ENCODE measurements at regions not wholly inside any gene's neighbourhood (a gene's known extent, or its start where the extent isn't known, plus 50 kb on each side); places are given as distances from the start of the nearest gene placed in this dataset.
"Not testable (repeated sequence)": the region's sequence is repeated elsewhere in the genome, so short reads cannot be mapped to it uniquely, and the experiment has no call there.

DNA sequence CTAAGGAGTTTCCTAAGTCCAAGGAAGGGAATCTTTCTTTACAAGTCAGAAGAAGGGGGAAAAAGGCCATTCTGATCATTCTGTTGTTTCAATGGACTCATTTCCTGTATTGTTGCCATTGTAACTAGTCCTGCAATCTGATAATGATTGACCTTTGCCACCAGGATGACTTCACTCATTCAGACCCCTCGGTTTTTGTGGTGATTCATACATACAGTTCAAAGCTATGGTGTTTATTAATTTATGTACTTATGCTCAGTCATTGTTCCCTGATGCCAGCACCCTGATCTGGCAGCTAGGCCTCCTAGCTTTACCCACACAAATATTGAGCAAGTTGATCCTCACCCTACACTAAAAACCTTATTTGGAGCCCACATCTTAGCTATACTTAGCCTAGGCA is 57.6 kb upstream of the ZNF519 start:
- no peaks in the 10 kb centered on the region for H3K4me1 ChIP-seq (replicated peaks in 1 of 2; ENCODE audit: control insufficient read depth in 2 of 2, insufficient read depth in 2 of 2, low read length in 2 of 2)
- no peaks in the 10 kb centered on the region for H3K9me1 ChIP-seq (ENCODE audit: control insufficient read depth, insufficient read depth, low read length)
- 0% methylated on average over 1 of the region's 1 CpG for WGBS (ENCODE audit: insufficient coverage, low coverage, missing lambda C conversion rate)
- in situ Hi-C loops (cut with MboI), result no loop called here
- H3K27ac ChIP-seq (ENCODE audit: extremely low read depth, low read depth, low read length), result no peak overlapping the region
- ChIA-PET CTCF (ENCODE audit: low intra/inter-chr PET ratio) (no interaction called here), POLR2A (no interaction called here)
- no peaks in the 10 kb centered on the region for H3K9me3 ChIP-seq (replicated peaks; ENCODE audit: control insufficient read depth, insufficient read depth, low read depth, low read length)
- no peak for ATAC-seq
- no peak overlapping the region for H3K4me2 ChIP-seq (ENCODE audit: insufficient read depth, low read length)
- DNase-seq (ENCODE audit: extremely low read depth in 1 of 4, low spot score in 3 of 4), result no peak
- TF ChIP-seq, protein P1, sequence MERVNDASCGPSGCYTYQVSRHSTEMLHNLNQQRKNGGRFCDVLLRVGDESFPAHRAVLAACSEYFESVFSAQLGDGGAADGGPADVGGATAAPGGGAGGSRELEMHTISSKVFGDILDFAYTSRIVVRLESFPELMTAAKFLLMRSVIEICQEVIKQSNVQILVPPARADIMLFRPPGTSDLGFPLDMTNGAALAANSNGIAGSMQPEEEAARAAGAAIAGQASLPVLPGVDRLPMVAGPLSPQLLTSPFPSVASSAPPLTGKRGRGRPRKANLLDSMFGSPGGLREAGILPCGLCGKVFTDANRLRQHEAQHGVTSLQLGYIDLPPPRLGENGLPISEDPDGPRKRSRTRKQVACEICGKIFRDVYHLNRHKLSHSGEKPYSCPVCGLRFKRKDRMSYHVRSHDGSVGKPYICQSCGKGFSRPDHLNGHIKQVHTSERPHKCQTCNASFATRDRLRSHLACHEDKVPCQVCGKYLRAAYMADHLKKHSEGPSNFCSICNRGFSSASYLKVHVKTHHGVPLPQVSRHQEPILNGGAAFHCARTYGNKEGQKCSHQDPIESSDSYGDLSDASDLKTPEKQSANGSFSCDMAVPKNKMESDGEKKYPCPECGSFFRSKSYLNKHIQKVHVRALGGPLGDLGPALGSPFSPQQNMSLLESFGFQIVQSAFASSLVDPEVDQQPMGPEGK (CRISPR knock-in tag; IDR thresholded peaks at IDR 0.05; ENCODE audit: borderline replicate concordance), result no peak
- TF ChIP-seq KDM1A (IDR thresholded peaks at IDR 0.05) (no peak), PML (IDR thresholded peaks at IDR 0.05; ENCODE audit: low read length) (no peak), MEF2A (IDR thresholded peaks at IDR 0.05; ENCODE audit: control insufficient read depth, low read depth, low read length) (no peak), NCOA1 (IDR thresholded peaks at IDR 0.05; ENCODE audit: low read depth) (no peak), MAZ (CRISPR knock-in tag; conservative IDR thresholded peaks at IDR 0.05 in 1 of 2, IDR thresholded peaks at IDR 0.05 in 1 of 2) (no peak), ZNF778 (CRISPR knock-in tag; IDR thresholded peaks at IDR 0.05) (no peak), NBN (IDR thresholded peaks at IDR 0.05; ENCODE audit: low read depth) (no peak), RBM39 (optimal IDR thresholded peaks at IDR 0.05; ENCODE audit: low read depth, low read length) (no peak)
- TF ChIP-seq, protein P2, sequence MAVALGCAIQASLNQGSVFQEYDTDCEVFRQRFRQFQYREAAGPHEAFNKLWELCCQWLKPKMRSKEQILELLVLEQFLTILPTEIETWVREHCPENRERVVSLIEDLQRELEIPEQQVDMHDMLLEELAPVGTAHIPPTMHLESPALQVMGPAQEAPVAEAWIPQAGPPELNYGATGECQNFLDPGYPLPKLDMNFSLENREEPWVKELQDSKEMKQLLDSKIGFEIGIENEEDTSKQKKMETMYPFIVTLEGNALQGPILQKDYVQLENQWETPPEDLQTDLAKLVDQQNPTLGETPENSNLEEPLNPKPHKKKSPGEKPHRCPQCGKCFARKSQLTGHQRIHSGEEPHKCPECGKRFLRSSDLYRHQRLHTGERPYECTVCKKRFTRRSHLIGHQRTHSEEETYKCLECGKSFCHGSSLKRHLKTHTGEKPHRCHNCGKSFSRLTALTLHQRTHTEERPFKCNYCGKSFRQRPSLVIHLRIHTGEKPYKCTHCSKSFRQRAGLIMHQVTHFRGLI (CRISPR knock-in tag; IDR thresholded peaks at IDR 0.05), result no peak
- TF ChIP-seq, protein P3, sequence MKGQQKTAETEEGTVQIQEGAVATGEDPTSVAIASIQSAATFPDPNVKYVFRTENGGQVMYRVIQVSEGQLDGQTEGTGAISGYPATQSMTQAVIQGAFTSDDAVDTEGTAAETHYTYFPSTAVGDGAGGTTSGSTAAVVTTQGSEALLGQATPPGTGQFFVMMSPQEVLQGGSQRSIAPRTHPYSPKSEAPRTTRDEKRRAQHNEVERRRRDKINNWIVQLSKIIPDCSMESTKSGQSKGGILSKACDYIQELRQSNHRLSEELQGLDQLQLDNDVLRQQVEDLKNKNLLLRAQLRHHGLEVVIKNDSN (CRISPR knock-in tag; IDR thresholded peaks at IDR 0.05), result no peak
- no peak overlapping the region for H2AFZ ChIP-seq (ENCODE audit: low read depth, low read length)
- no peaks in the 10 kb centered on the region for H4K20me1 ChIP-seq (replicated peaks; ENCODE audit: control insufficient read depth, insufficient read depth, low read length)
- FAIRE-seq, result no peak
- H3K36me3 ChIP-seq (ENCODE audit: control insufficient read depth, insufficient read depth, low read length), result no peaks in the 10 kb centered on the region
- no peaks in the 10 kb centered on the region for H3K79me2 ChIP-seq (ENCODE audit: control insufficient read depth, insufficient read depth, low read length)
- BruUV-seq (replicated peaks), result no TSS peak
- no peaks in the 10 kb centered on the region for H3K27me3 ChIP-seq (ENCODE audit: control insufficient read depth in 2 of 2, insufficient read depth in 2 of 2, low read length in 2 of 2)
- H3K4me3 ChIP-seq, result no peak overlapping the region
- intact Hi-C loops (cut with micrococcal nuclease), result no loop called here
- H3K9ac ChIP-seq (ENCODE audit: insufficient read depth in 1 of 2, low read depth in 2 of 2, low read length in 2 of 2), result no peak overlapping the region

DNA sequence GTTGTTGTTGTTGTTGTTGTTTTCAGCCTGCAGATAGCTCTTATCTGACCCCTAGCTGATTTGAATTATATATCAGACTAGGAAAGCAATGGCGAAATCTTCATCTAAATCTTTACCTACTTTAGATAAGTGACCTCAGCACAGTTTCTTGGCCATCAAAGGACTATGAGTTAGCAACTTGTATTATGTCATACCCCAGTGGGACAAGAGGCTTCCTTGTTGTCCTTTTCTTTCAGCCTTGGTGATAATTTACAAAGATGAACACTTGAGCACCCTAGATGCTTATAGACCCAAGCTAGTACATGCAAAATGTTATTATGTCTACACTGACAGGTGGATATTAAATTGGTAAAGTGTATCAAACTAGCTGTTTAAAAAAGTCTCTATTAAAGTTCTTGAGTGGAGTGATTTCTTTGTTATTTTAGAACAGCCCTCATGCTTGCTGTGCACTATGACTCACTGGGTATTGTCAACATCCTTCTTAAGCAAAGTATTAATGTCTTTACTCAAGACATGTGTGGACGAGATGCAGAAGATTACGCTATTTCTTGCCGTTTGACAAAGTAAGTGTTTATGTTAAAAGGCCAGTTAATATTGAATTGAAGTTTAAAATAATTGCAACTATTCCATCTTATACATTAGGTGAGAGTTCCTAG is 56.6 kb upstream of the ZNF519 start:
- POLR2A ChIA-PET; H3K9ac ChIP-seq (ENCODE audit: insufficient read depth in 1 of 2, low read depth in 2 of 2, low read length in 2 of 2); H4K20me1 ChIP-seq (replicated peaks; ENCODE audit: control insufficient read depth, insufficient read depth, low read length); DNase-seq (ENCODE audit: extremely low read depth in 1 of 4, low spot score in 3 of 4); ATAC-seq; H3K27me3 ChIP-seq (ENCODE audit: control insufficient read depth in 2 of 2, insufficient read depth in 2 of 2, low read length in 2 of 2); H3K4me1 ChIP-seq (replicated peaks in 1 of 2; ENCODE audit: control insufficient read depth in 2 of 2, insufficient read depth in 2 of 2, low read length in 2 of 2); H2AFZ ChIP-seq (ENCODE audit: low read depth, low read length); H3K36me3 ChIP-seq (ENCODE audit: control insufficient read depth, insufficient read depth, low read length); H3K9me3 ChIP-seq (replicated peaks; ENCODE audit: control insufficient read depth, insufficient read depth, low read depth, low read length); H3K79me2 ChIP-seq (ENCODE audit: control insufficient read depth, insufficient read depth, low read length); H3K4me2 ChIP-seq (ENCODE audit: insufficient read depth, low read length); H3K9me1 ChIP-seq (ENCODE audit: control insufficient read depth, insufficient read depth, low read length); H3K4me3 ChIP-seq; intact Hi-C loops (cut with micrococcal nuclease); BruUV-seq (replicated peaks); FAIRE-seq; CTCF ChIA-PET (ENCODE audit: low intra/inter-chr PET ratio); in situ Hi-C loops (cut with MboI); H3K27ac ChIP-seq (ENCODE audit: extremely low read depth, low read depth, low read length): not testable (repeated sequence)
- 0% methylated on average over 4 of the region's 4 CpGs for WGBS (ENCODE audit: insufficient coverage, low coverage, missing lambda C conversion rate)

Data from K562 (cell line).